GM12891 (cell line): ENCODE measurements at regions not wholly inside any gene's neighbourhood (a gene's known extent, or its start where the extent isn't known, plus 50 kb on each side); places are given as distances from the start of the nearest gene placed in this dataset.
"Not testable (repeated sequence)": the region's sequence is repeated elsewhere in the genome, so short reads cannot be mapped to it uniquely, and the experiment has no call there.

Experiments
- DNase-seq: peaks from one replicate; pipeline ENCODE4 v3.0.0; 2011; ENCODE audit warnings: low spot score; ENCODE audit not compliant: insufficient read length
- FAIRE-seq: peaks from 2 replicates; lab custom pipeline; 2011; peaks lifted over from hg19 to GRCh38; lab: Jason Lieb, UNC
- PAX5 ChIP-seq: IDR thresholded peaks from 2 replicates; pipeline ENCODE4 v1.6.1; 2011; ENCODE audit warnings: low read length, moderate library complexity, mild to moderate bottlenecking; ENCODE audit not compliant: insufficient read depth, severe bottlenecking
- POLR2A ChIP-seq: IDR thresholded peaks from 2 replicates; pipeline ENCODE4 v1.6.1; 2011; ENCODE audit warnings: low read depth, low read length, control low read depth
- POLR2AphosphoS5 ChIP-seq: IDR thresholded peaks from 2 replicates; pipeline ENCODE4 v1.6.1; 2011; ENCODE audit warnings: low read depth, low read length, control low read depth
- POU2F2 ChIP-seq: IDR thresholded peaks from 2 replicates; pipeline ENCODE4 v1.6.1; 2011; ENCODE audit warnings: low read depth, mild to moderate bottlenecking, control low read depth, low read length, moderate library complexity
- SPI1 ChIP-seq: IDR thresholded peaks from 2 replicates; pipeline ENCODE4 v1.6.1; 2011; ENCODE audit warnings: low read depth, low read length, control low read depth
- TAF1 ChIP-seq: IDR thresholded peaks from 2 replicates; pipeline ENCODE4 v1.6.1; 2011; ENCODE audit warnings: low read depth, low read length, control low read depth

DNA sequence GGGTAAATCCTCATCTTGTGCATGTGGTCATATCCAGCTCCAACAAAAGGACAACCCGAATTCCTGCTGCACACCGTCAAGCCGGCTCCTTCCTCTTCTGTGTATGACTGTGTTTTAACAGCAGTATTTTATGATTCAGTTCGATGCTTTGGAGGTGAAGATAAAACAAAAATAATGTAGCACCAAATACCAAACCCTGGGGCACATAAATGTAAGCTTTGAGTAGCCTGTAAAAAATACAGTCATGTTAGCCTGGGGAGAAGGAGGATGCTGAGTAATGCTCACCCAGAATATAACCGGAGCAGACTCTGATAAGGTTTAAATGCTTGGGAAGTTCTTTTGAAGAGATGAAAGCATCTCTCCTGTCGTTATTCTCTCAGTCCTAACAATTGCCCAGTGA lies 225.0 kb downstream of the SUCLG1 start:
- DNase-seq, result no peak
- TF ChIP-seq POLR2AphosphoS5 (no peak), SPI1 (no peak), POU2F2 (no peak)

DNA sequence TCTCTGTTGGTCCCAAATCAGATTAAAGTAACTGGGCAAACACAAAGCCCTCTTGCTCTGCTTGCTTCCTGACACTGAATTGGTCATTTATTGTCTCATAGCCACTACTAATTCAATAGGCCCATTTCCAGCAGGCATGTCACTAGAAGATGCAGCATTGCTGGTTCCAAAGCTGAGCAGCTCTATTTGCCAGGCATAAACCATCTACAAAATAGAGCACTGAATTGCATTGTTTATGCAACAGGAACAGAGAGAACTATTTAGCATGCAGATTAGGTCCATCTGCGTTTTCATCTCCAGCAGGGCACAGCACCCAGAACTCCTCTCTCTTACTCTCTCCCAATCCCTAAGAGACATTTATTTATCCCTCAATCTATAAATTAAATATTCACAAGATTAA lies 227.6 kb downstream of the SUCLG1 start:
- FAIRE-seq, result no peak
- DNase-seq, result no peak
- no peak for TF ChIP-seq POU2F2
- TF ChIP-seq PAX5, result no peak
- no peak for TF ChIP-seq POLR2A
- no peak for TF ChIP-seq SPI1
- no peak for TF ChIP-seq TAF1
- no peak for TF ChIP-seq POLR2AphosphoS5

More for the DNA sequence above, 225.0 kb downstream of the SUCLG1 start:
- no peak for FAIRE-seq

DNA sequence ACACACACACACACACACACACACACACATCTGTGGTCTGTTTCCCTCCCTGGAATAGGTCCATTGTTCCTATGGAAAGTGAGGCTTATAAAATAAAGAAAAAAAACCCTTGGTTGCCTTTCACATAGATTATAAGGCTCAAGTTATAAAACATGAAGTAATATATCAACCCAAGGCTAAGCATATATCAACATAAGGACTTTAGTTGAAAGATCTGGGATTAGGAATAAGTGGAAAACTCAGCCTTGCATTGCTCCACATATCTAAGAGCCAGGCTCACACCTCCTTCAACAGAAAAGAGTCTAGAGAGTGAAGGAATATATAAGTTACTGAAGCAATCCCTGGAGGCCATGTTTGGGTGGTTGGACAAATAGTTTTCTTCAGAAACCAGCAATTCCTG lies 235.0 kb downstream of the SUCLG1 start:
- FAIRE-seq (no peak), DNase-seq (no peak)
- no peak for TF ChIP-seq POLR2A
- TF ChIP-seq TAF1, result no peak
- TF ChIP-seq POLR2AphosphoS5, result no peak
- no peak for TF ChIP-seq PAX5
- TF ChIP-seq SPI1, result no peak
- TF ChIP-seq POU2F2, result no peak

DNA sequence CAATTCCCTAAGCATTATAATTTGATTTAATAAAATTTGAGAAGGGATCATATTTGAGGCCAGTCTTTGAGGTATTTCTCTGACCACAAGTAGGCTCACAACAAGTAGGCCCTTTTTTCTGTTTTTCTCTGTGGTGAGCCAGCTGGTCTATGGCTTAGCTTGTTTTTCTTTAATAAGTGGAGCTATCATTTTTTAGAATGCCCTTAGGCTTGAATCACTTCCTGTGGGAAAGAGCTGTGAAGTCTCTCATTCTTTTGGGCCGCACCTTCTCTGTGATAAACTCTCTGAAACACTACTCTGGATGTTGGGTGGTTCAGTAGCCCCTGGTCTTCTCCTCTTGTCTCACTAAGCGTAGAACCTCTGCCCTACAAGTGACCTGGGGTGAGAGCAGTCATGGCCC lies 235.9 kb downstream of the SUCLG1 start:
- FAIRE-seq, result no peak

DNA sequence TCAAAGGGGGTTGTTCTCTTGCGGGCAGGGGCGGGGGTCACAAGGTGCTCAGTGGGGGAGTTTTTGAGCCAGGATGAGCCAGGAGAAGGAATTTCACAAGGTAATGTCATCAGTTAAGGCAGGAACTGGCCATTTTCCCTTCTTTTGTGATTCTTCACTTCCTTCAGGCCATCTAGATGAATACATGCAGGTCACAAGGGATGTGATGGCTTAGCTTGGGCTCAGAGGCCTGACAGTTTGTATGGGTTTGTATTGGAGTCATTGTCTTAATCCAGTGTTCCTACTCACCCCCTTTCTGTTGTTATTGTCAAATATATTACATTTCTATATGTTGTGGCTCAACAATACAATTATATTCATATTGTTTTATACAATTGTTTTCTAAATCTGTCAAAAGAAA lies 238.0 kb downstream of the SUCLG1 start:
- DNase-seq, result not testable (repeated sequence)

More for the DNA sequence above, 235.9 kb downstream of the SUCLG1 start:
- no peak for DNase-seq
- no peak for TF ChIP-seq SPI1
- TF ChIP-seq POLR2AphosphoS5, result no peak
- TF ChIP-seq POLR2A, result no peak
- TF ChIP-seq TAF1, result no peak
- no peak for TF ChIP-seq PAX5
- TF ChIP-seq POU2F2, result no peak

DNA sequence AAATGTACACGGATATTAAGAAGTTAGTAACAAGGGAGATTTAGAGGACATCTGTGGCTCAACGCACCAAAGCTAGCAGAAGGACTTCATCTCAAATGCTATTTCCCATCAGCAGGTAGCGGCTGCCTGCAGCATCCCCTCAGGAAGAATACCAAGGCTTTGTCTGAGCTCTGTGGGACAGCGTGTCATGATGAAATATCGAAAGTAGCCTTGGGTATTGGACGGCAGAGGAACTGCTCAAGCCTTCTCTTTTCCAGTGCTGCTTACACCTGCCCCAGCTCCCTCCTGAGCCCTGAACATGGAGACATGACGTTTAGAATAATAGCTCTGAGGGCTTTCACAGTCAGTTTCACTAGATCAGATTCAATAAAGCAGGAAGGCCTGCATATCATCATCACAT lies 241.6 kb downstream of the SUCLG1 start:
- FAIRE-seq (no peak), DNase-seq (no peak)
- TF ChIP-seq POLR2AphosphoS5 (no peak), POU2F2 (no peak), SPI1 (no peak), TAF1 (no peak), PAX5 (no peak)

More for the DNA sequence above, 238.0 kb downstream of the SUCLG1 start:
- not testable (repeated sequence) for FAIRE-seq

DNA sequence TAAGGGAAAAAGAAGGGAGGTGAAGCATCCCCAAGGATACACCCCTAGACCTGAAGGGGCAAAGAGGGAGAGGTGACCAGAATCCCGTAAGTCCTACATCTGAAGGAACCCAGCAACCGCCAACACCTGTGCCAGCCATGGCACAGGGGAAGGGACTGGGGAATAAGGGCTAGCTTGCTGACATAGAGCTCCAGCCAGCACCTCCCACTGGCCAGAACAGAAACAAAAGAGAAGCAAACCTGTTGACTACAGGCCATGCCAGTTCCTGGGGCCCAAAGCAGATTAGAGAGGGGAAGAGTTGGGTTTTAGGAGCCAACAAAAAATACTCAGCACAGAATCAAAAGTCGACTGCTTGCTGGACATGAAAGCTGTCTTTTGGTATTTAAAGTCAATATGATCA lies 244.6 kb downstream of the SUCLG1 start:
- TF ChIP-seq TAF1 (no peak), POLR2A (no peak), POLR2AphosphoS5 (no peak), PAX5 (no peak), SPI1 (no peak), POU2F2 (no peak)
- FAIRE-seq (no peak), DNase-seq (no peak)

DNA sequence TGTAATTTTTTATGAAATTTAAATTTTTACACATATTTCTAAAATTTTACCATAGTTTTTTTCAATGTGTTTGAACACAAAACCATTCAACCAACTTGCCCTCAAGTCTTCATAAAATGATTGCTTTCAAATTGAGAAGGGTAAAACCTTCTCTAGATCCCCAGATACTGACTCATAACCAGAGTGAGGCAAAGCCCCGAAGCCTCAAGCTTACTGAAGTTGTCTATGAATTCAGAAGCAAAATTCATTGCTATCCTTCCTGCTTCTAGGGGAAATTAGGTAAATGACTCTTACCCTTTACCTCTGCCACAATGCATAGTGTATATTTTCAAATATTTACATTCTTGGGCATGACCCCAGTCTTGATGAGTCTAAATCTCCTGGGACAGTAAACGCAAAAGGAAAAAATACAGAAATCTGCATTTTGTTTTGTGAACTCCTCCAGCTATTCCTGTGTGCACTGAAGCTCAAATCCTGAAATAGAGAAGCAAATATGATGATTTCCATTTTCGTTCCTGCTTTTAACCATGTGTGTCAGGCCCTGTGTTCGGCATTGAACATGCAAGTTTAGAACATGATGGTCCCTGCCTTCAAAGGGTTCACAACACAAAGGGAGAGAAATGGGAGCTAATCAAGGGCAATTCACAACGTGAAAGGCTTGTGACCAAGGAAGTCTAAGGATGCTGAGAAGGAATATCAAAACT lies 246.3 kb downstream of the SUCLG1 start:
- no peak for DNase-seq
- TF ChIP-seq POLR2AphosphoS5, result no peak
- FAIRE-seq, result no peak

DNA sequence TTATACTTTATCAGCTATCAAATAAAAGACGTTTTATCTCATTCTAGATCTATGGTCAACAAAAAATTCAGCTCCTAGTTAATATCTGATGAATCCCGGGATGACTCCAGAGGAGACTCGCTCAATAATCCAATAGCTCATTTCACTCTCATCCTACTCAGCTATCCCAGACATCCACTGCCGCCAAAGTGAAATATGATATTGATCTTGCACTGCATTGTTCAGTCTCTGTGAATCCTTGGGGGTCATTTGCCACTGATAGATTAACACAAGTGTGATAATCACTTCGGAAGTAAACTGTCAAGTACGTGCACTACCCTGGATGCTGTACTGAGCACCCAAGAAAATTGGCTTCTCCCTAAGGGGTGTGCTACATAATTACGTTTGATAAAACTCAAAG lies 249.1 kb downstream of the SUCLG1 start:
- DNase-seq, result no peak
- TF ChIP-seq POU2F2 (no peak), POLR2A (no peak), PAX5 (no peak), POLR2AphosphoS5 (no peak), TAF1 (no peak), SPI1 (no peak)
- no peak for FAIRE-seq

DNA sequence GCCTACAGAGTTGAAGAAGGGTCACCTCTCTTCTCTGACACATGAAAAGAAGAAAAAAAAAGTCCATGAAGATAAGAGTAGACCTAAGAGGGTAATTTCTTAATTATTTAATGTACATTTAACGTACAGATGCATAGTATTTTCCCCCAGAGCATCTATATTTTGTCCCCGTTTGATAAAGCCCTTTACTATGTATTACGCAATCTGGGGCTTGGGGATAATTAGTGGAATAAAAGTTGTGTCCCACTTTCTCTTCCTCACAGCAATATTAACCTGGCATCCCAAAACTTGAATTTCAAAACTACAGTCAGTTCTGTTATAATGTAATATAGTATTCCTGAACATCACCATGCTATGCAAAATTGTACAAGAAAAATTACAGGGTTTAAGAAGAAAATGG lies 254.1 kb downstream of the SUCLG1 start:
- no peak for FAIRE-seq

DNA sequence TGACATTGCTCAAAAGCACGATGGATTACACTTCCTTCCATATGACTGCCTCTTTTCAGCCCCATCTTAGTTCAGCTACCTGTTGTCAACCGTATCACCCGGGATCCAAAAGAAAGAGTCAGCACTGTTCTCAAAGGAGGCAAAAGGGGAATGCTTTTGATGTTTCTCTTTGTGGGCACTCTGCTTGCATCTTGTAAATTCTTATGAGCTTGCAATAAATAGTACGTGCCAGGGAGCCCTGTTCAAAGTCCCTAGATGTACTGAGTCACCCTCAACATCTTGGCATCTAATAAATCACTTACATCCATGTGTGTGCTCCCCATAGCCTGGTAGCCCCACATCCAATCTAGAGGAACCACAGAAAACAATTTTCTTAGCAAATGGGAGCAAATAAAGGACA lies 256.9 kb downstream of the SUCLG1 start:
- DNase-seq, result no peak
- no peak for FAIRE-seq
- TF ChIP-seq POU2F2, result no peak
- no peak for TF ChIP-seq TAF1
- TF ChIP-seq POLR2AphosphoS5, result no peak
- no peak for TF ChIP-seq SPI1
- TF ChIP-seq POLR2A, result no peak

More for the DNA sequence above, 254.1 kb downstream of the SUCLG1 start:
- no peak for DNase-seq
- no peak for TF ChIP-seq SPI1
- TF ChIP-seq POLR2AphosphoS5, result no peak
- no peak for TF ChIP-seq POU2F2
- no peak for TF ChIP-seq PAX5

DNA sequence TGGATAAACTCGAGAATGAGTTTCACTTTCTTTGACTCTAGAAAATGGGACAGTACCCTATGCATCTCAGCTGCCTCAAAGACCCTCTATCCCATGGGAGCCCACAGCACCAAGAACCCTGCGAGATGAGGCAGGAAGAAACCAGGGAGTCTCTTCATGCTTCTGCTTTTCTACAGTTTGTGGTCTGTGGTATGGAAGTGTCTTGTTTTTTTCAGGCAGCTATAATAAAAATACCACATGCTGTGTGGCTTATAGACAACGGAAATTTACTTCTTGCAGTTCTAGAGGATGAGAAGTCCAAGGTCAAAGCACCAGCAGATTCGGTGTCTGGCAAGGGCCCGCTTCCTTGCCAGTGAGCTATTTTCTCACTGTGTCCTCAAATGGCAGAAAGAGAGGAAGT lies 257.9 kb downstream of the SUCLG1 start:
- TF ChIP-seq POU2F2 (no peak), TAF1 (no peak), POLR2AphosphoS5 (no peak), SPI1 (no peak), PAX5 (no peak), POLR2A (no peak)
- DNase-seq (no peak), FAIRE-seq (no peak)
